K562 (cell line): ENCODE measurements at regions not wholly inside any gene's neighbourhood (a gene's known extent, or its start where the extent isn't known, plus 50 kb on each side); places are given as distances from the start of the nearest gene placed in this dataset.

Experiments used
- CEBPG ChIP-seq, 3 experiments: fragments of 200-800 bp in 1 of 3; sonication (Bioruptor generic) in 1 of 3; sonication (generic) in 1 of 3; formaldehyde crosslinking in 1 of 3; IDR thresholded peaks in 2 of 3; conservative IDR thresholded peaks in 1 of 3; 2 replicates each; pipeline versions ENCODE4 v1.6.1 to v1.8.0; 2016 to 2022; ENCODE audit warnings: missing compliant biosample characterization in 2 of 3, missing genetic modification characterization in 2 of 3, mild to moderate bottlenecking in 1 of 3, missing genetic modification reagents in 1 of 3
- EGR1 ChIP-seq: fragments of 450-650 bp; conservative IDR thresholded peaks from 2 replicates; pipeline ENCODE4 v1.6.1; 2017; ENCODE audit warnings: mild to moderate bottlenecking
- ETV1 ChIP-seq: fragments of 450-650 bp; conservative IDR thresholded peaks from 2 replicates; pipeline ENCODE4 v1.6.1; 2016; ENCODE audit warnings: missing genetic modification characterization, control low read depth, low read depth, missing compliant biosample characterization
- GATAD2A ChIP-seq: fragments of 450-650 bp; IDR thresholded peaks from 2 replicates; pipeline ENCODE4 v1.6.1; 2017
- KDM5B ChIP-seq: fragments of 200-600 bp; sonication (generic); IDR thresholded peaks from 2 replicates; pipeline ENCODE4 v1.6.1; 2012; ENCODE audit warnings: low read depth, mild to moderate bottlenecking, moderate library complexity, low read length, control low read depth, inconsistent platforms; ENCODE audit not compliant: insufficient replicate concordance
- MAFF ChIP-seq: IDR thresholded peaks from 2 replicates; pipeline ENCODE4 v1.6.1; 2012; ENCODE audit warnings: low read length, improper control_type of control experiment
- MAFG ChIP-seq: fragments of 450-650 bp; conservative IDR thresholded peaks from 2 replicates; pipeline ENCODE4 v1.6.1; 2016; ENCODE audit warnings: missing genetic modification characterization, missing compliant biosample characterization
- MAFK ChIP-seq: IDR thresholded peaks from 2 replicates; pipeline ENCODE4 v1.6.1; 2011; ENCODE audit warnings: low read length, improper control_type of control experiment
- MCM5 ChIP-seq: fragments of 450-650 bp; IDR thresholded peaks from 2 replicates; pipeline ENCODE4 v1.6.1; 2016; ENCODE audit warnings: low read depth
- NEUROD1 ChIP-seq: fragments of 150-350 bp; IDR thresholded peaks from 2 replicates; pipeline ENCODE4 v1.6.1; 2014; ENCODE audit warnings: borderline replicate concordance, low read length, low read depth; ENCODE audit not compliant: partially characterized antibody
- PYGO2 ChIP-seq: fragments of 450-650 bp; IDR thresholded peaks from 2 replicates; pipeline ENCODE4 v1.6.1; 2016; ENCODE audit warnings: mild to moderate bottlenecking, missing genetic modification characterization, moderate library complexity, missing compliant biosample characterization
- REST ChIP-seq, 2 experiments: fragments of 450-650 bp; formaldehyde crosslinking in 1 of 2; IDR thresholded peaks; 2 replicates each; pipeline versions ENCODE4 v1.4.0 to v1.6.1; 2014 to 2020; ENCODE audit warnings: mild to moderate bottlenecking in 2 of 2, borderline replicate concordance in 1 of 2, low read depth in 1 of 2
- SMAD3 ChIP-seq: fragments of 450-650 bp; formaldehyde crosslinking; conservative IDR thresholded peaks from 2 replicates; pipeline ENCODE4 v1.4.0; 2020; ENCODE audit warnings: mild to moderate bottlenecking
- SOX6 ChIP-seq: fragments of 450-650 bp; IDR thresholded peaks from 2 replicates; pipeline ENCODE4 v1.6.1; 2014; ENCODE audit warnings: mild to moderate bottlenecking
- TFAP4 ChIP-seq: sonication (generic); formaldehyde crosslinking; IDR thresholded peaks from 2 replicates; pipeline ENCODE4 v1.8.0; 2022; ENCODE audit warnings: missing genetic modification reagents, mild to moderate bottlenecking, moderate library complexity, borderline replicate concordance
- ZNF277 ChIP-seq: fragments of 250-450 bp; sonication (Bioruptor Pico); IDR thresholded peaks from 2 replicates; pipeline ENCODE4 v1.8.0; 2022; ENCODE audit warnings: inconsistent platforms, mild to moderate bottlenecking, moderate library complexity, borderline replicate concordance

- TF ChIP-seq MAFK: peak; percentile 97
- TF ChIP-seq SOX6: 0 out of 2 replicates have a peak, but pooled peaks have one; percentile 10
- peak; percentile 18 for TF ChIP-seq NEUROD1
- TF ChIP-seq PYGO2 (tag): peak; percentile 36; the same call in 1 of the 2 replicates
- TF ChIP-seq MCM5: no peak
- no peak for TF ChIP-seq KDM5B
- no peak for TF ChIP-seq CEBPG (CRISPR knock-in tag; IDR thresholded peaks at IDR 0.05)
- TF ChIP-seq CEBPG (tag; conservative IDR thresholded peaks at IDR 0.05 in 1 of 2, IDR thresholded peaks at IDR 0.05 in 1 of 2): peak; percentile 62 to 63; a peak in 2 of 4 replicates
- TF ChIP-seq REST (IDR thresholded peaks at IDR 0.05; ENCODE audit: borderline replicate concordance): no peak
- no peak for TF ChIP-seq REST (CRISPR knock-in tag; IDR thresholded peaks at IDR 0.05; ENCODE audit: low read depth)
- peak; percentile 57 for TF ChIP-seq EGR1
- no peak for TF ChIP-seq SMAD3 (CRISPR knock-in tag)
- TF ChIP-seq TFAP4 (CRISPR knock-in tag): peak; percentile 64; the same call in 1 of the 2 replicates
- TF ChIP-seq ETV1: peak; percentile 70
- TF ChIP-seq MAFG (tag): peak; percentile 99
- TF ChIP-seq GATAD2A: 0 out of 2 replicates have a peak, but pooled peaks have one; percentile 33
- TF ChIP-seq ZNF277 (CRISPR knock-in tag): no peak
- peak; percentile 98 for TF ChIP-seq MAFF
Observed at GRCh38 chr14:89000007-89000942, 175.8 kb downstream of the TTC8 start (continued).
